Thymus (tissue), 11 donors: ENCODE measurements at regions not wholly inside any gene's neighbourhood (a gene's known extent, or its start where the extent isn't known, plus 50 kb on each side); places are given as distances from the start of the nearest gene placed in this dataset.

Source experiments
- DNase-seq, 9 donors: peaks; one replicate each; pipeline ENCODE4 v3.0.0-alpha.2; 2013; ENCODE audit warnings: low spot score in 9 of 9, low read depth in 6 of 9, missing footprints in 1 of 9
- H3K27ac ChIP-seq, 2 donors: one replicate each; pipeline ENCODE4 v1.5.1; 2013; ENCODE audit warnings: control low read depth in 1 of 2, low read depth in 1 of 2, low read length in 1 of 2, mild to moderate bottlenecking in 1 of 2, moderate library complexity in 1 of 2
- H3K27me3 ChIP-seq, 2 donors: one replicate each; pipeline ENCODE4 v1.5.1; 2013; ENCODE audit warnings: low read length in 1 of 2; ENCODE audit not compliant: control insufficient read depth in 2 of 2, insufficient read depth in 1 of 2
- H3K36me3 ChIP-seq, 2 donors: one replicate each; pipeline ENCODE4 v1.5.1; 2013; ENCODE audit warnings: low read length in 1 of 2, mild to moderate bottlenecking in 1 of 2, moderate library complexity in 1 of 2; ENCODE audit not compliant: control insufficient read depth in 2 of 2, insufficient read depth in 2 of 2
- H3K4me1 ChIP-seq, 2 donors: one replicate each; pipeline ENCODE4 v1.5.1; 2013; ENCODE audit warnings: low read length in 2 of 2; ENCODE audit not compliant: control insufficient read depth in 2 of 2, insufficient read depth in 2 of 2
- H3K4me3 ChIP-seq, 2 donors: one replicate each; pipeline ENCODE4 v1.5.1; 2013; ENCODE audit warnings: low read length in 2 of 2, control low read depth in 1 of 2, mild to moderate bottlenecking in 1 of 2
- H3K9me3 ChIP-seq, 2 donors: one replicate each; pipeline ENCODE4 v1.5.1; 2013; ENCODE audit warnings: low read length in 1 of 2, mild to moderate bottlenecking in 1 of 2; ENCODE audit not compliant: control insufficient read depth in 2 of 2, insufficient read depth in 1 of 2
- WGBS: extraction: QIAGEN DNeasy Blood & Tissue Kit; methylation state at CpG from one replicate; pipeline ENCODE4 v1.1.7; 2013; 5-methylcytosine and 5-hydroxymethylcytosine counted together
- donor health status: healthy.

GRCh38 chr13:111485491-111486250 is 165.2 kb downstream of the TEX29 start:
- Histone ChIP-seq H3K4me1 (no peaks in the 10 kb centered on the region), H3K36me3 (no peaks in the 10 kb centered on the region), H3K27ac (no peak overlapping the region), H3K27me3 (peaks cover 0 to 2% of the 10 kb centered on the region in 2 donors), H3K4me3 (no peak overlapping the region), H3K9me3 (peaks cover 0 to 16% of the 10 kb centered on the region in 2 donors)
- 92% methylated on average over 20 of the region's 20 CpGs for WGBS
- no peak for DNase-seq

- Histone ChIP-seq H3K4me3 (no peak overlapping the region), H3K4me1 (no peaks in the 10 kb centered on the region), H3K27me3 (peaks cover 0 to 2% of the 10 kb centered on the region in 2 donors), H3K36me3 (no peaks in the 10 kb centered on the region), H3K9me3 (peaks cover 0 to 16% of the 10 kb centered on the region in 2 donors), H3K27ac (no peak overlapping the region)
- DNase-seq = no peak
- WGBS = 98% methylated on average over 8 of the region's 8 CpGs
Measured at GRCh38 chr13:111486331-111486730, 165.9 kb downstream of the TEX29 start.

DNA sequence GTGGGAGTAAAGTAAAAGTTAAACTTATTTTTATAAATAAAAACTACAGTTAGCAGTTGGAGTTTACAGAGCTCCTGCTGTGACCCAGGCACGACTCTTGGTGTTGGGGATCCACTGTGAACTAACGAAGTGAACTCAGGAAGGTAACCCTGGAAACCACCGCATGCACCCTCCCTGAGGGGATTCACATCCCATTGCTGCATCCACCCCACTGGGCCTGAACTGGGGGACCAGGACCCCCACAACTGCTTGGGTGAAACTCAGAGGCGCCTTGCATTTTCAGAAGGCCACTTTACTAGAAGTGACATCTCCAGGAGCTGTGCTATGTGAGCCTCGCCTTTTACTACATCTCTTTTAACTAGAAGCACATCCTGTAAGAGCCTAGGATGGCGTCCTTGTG is 166.4 kb downstream of the TEX29 start:
- Histone ChIP-seq H3K4me3 (no peak overlapping the region), H3K27me3 (peaks cover 0 to 2% of the 10 kb centered on the region in 2 donors), H3K4me1 (no peaks in the 10 kb centered on the region), H3K27ac (no peak overlapping the region), H3K36me3 (no peaks in the 10 kb centered on the region), H3K9me3 (peaks cover 0 to 16% of the 10 kb centered on the region in 2 donors)
- DNase-seq = no peak
- 95% methylated on average over 6 of the region's 6 CpGs for WGBS

GRCh38 chr13:111488486-111489132 is 168.2 kb downstream of the TEX29 start:
- Histone ChIP-seq H3K36me3 (no peaks in the 10 kb centered on the region), H3K27ac (no peak overlapping the region), H3K9me3 (peaks cover 0 to 16% of the 10 kb centered on the region in 2 donors), H3K27me3 (no peaks in the 10 kb centered on the region), H3K4me1 (no peaks in the 10 kb centered on the region), H3K4me3 (no peak overlapping the region)
- WGBS = 71% methylated on average over 13 of the region's 13 CpGs
- DNase-seq = no peak

GRCh38 chr13:111489301-111489700 is 168.9 kb downstream of the TEX29 start:
- no peak for DNase-seq
- Histone ChIP-seq H3K27ac (no peak overlapping the region), H3K27me3 (no peaks in the 10 kb centered on the region), H3K36me3 (no peaks in the 10 kb centered on the region), H3K9me3 (peaks cover 0 to 16% of the 10 kb centered on the region in 2 donors), H3K4me1 (no peaks in the 10 kb centered on the region), H3K4me3 (no peak overlapping the region)
- 89% methylated on average over 8 of the region's 8 CpGs for WGBS

- Histone ChIP-seq H3K9me3 (peaks cover 0 to 16% of the 10 kb centered on the region in 2 donors), H3K36me3 (no peaks in the 10 kb centered on the region), H3K4me3 (no peak overlapping the region), H3K27ac (no peak overlapping the region), H3K27me3 (no peaks in the 10 kb centered on the region), H3K4me1 (no peaks in the 10 kb centered on the region)
- WGBS = 89% methylated on average over 6 of the region's 6 CpGs
- no peak for DNase-seq
Measured at GRCh38 chr13:111490611-111491010, 170.2 kb downstream of the TEX29 start.

GRCh38 chr13:111491021-111491420 is 170.6 kb downstream of the TEX29 start:
- WGBS = 64% methylated on average over 11 of the region's 11 CpGs
- no peak for DNase-seq

DNA sequence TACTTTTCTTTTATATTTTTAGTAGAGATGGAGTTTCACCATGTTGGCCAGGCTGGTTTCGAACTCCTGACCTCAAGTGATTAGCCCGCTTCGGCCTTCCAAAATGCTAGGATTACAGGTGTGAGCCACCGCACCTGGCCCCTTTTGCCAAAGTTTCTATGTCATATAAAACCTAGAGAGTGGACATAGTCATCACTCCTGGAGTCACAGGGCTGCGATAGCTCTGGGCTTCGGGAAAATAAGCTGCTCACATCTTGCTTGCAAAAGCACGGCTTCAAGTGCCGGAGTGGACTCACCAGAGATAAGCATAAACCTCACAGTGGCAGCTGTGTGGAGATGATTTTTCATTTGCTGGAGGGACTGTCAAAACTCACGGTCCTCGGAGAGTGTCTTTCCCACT is 171.2 kb downstream of the TEX29 start:
- WGBS = 85% methylated on average over 10 of the region's 10 CpGs
- Histone ChIP-seq H3K36me3 (no peaks in the 10 kb centered on the region), H3K9me3 (peaks cover 0 to 8% of the 10 kb centered on the region in 2 donors), H3K4me3 (no peak overlapping the region), H3K27me3 (no peaks in the 10 kb centered on the region), H3K4me1 (no peaks in the 10 kb centered on the region), H3K27ac (no peak overlapping the region)
- no peak for DNase-seq

More at GRCh38 chr13:111491021-111491420, 170.6 kb downstream of the TEX29 start:
- H3K36me3 ChIP-seq = no peaks in the 10 kb centered on the region
- H3K27ac ChIP-seq = no peak overlapping the region
- H3K27me3 ChIP-seq = no peaks in the 10 kb centered on the region
- no peaks in the 10 kb centered on the region for H3K4me1 ChIP-seq
- no peak overlapping the region for H3K4me3 ChIP-seq
- H3K9me3 ChIP-seq = peaks cover 0 to 14% of the 10 kb centered on the region in 2 donors

GRCh38 chr13:111492341-111492950 is 172.0 kb downstream of the TEX29 start:
- 76% methylated on average over 18 of the region's 18 CpGs for WGBS
- no peak for DNase-seq
- H3K27ac ChIP-seq = no peak overlapping the region
- H3K4me3 ChIP-seq = no peak overlapping the region
- H3K36me3 ChIP-seq = no peaks in the 10 kb centered on the region
- H3K9me3 ChIP-seq = peaks cover 0 to 2% of the 10 kb centered on the region in 2 donors
- no peaks in the 10 kb centered on the region for H3K4me1 ChIP-seq
- H3K27me3 ChIP-seq = no peaks in the 10 kb centered on the region
